Activated CD8-positive, alpha-beta memory T cell treated with anti-CD3 and anti-CD28 coated beads, Interleukin-2, amount 50 U/mL, for 1 hour (primary cell): ENCODE measurements at regions not wholly inside any gene's neighbourhood (a gene's known extent, or its start where the extent isn't known, plus 50 kb on each side); places are given as distances from the start of the nearest gene placed in this dataset.

ENCODE experiments used
- DNase-seq: peaks from one replicate; pipeline ENCODE4 v3.0.0-alpha.2; 2020; ENCODE audit errors: extremely low read depth

DNA sequence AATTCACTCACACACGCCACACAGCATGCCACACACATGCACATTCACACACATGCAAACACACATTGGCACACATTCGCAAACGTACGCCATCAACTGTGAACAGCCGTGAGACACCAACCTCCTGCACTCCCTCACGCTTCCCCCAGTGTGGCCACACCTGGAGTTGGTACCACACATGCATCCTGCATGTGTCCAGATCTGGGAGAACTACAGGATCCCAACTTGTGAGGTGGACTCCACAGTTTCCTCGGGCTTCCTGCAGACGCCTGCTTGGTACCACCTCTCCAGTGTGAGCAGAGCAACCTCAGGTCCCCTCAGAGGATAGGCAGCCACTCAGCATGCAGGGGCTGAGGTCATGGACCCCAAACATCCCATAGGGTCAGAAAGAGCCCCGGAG, 239.0 kb downstream of the EIPR1 start:
- DNase-seq = no peak

DNA sequence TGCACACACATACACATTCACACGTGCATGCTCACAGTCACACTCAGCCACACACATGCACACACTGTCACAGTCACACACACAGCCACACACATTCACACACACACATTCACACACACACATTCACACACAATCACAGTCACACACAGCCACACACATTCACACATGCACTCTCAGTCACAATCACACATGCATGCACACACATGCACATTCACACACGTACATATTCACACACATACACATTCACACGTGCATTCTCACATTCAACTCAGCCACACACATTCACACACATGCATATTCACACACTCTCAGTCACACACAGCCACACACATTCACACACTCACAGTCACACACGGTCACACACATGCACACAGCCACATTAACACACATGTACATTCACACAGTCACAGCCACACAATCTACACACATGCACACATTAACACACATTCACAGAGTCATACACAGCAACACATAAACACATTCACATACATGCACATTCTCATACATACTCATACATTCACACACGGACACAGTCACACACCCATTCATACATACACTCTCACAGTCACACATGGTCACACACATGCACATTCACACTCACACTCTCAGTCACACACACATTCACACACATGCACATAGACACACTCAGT, 239.8 kb downstream of the EIPR1 start:
- DNase-seq = no peak

DNA sequence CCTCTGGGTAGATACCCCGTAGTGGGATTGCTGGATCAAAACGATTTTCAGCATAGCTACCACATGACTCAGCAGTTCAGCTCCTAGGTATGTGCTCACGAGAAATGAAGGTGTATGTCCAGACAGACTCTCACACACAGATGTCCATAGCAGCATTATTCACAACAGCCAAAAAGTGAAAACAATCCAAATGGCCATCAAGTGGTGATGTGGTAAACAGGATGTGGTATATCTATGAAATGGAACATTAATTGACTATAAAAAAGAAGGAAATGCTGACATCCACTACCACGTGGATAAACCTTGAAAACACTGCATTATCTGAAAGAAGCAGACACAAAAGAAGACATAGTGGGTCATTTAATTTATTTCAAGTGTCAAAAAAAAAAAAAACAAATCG, 241.9 kb downstream of the EIPR1 start:
- DNase-seq = no peak

DNA sequence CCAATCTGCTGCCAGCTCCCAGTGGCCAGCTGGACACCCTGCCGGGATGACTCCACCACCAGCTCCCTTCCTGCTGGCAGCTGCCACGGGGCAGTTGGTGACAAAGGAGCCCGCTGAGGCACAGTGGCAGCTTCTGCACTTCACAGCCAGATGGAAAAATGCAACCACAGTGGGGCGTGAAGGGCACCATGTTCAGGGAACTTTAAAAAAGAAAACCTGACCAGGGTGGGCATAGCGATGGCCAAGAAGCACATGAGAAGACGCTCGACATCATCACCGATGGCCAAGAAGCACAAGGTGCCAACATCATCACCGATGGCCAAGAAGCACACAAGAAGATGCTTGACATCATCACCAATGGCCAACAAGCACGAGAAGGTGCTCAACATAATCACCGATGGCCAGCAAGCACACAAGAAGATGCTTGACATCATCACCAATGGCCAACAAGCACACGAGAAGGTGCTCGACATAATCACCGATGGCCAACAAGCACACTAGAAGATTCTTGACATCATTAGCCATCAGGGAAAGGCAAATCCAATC, 243.5 kb downstream of the EIPR1 start:
- DNase-seq = no peak

DNA sequence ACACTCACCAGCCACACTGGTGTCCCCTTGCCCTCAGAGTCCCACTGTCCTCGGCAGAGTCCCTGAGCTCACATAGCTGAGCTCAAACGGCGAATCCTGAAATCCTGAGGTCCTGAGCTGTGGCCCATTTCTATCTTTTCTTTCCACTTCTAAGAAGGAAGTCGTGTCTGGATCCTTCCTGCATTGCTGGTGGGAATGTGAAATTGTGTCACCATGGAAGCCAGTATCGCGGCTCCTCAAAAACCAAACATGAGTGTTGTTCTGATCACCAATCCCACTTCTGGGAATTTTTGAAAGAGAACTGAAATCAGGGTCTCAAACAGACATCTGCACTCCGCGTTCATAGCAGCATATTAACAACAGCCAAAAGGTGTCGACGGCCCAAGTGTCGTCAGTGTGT, 244.7 kb downstream of the EIPR1 start:
- no peak for DNase-seq

DNA sequence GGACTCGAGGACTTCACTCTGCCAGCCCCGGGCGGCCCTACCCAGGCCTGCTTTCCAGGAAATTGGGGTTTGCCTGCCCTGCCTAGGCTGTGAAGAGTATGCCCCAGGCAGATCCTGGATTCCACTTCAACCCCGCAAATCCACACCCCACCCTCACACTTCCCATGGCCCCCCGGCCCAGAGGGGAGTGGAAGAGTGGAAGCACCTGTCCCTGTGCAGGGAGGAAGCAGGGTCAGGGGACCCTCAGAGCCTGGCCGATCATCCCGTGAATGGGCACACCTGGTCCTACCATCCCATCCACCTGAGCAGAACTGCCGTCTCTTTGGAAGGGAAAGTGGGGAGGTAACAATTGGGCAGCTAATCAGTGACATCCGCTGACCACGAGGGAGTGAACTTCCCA, 245.2 kb downstream of the EIPR1 start:
- no peak for DNase-seq

DNA sequence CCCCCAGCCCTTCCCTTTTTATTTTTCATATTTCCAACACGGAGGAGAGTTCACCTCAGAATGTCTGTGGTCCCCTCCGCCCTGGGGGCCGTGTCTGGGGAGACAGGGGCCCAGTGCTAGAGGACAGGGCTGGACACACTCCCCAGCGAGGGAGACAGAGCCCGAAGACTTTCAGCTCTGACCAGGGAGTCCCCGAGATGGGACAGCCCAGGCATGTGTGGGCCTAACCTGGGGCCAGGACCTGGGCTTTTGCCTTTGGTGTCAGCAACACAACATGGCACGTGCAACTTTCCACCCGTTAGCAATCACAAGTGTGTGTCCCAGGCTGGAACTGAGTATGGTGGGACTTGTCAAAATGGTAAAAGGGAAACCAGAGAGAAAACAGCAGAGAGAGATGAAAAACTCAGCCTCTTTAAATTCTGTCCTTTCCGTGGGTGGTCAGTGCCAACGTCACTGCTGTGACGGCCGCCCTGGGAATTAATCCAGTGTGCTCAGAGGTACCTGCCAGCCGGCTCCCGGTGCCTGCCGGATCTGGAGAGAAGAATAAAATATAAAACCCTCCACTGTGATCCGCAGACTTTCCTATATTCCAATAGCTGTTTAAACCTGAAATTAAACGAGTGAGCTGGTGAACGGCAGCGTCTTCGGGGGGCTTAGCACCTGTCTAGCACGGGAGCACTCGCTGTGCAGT, 245.8 kb downstream of the EIPR1 start:
- DNase-seq = no peak

DNA sequence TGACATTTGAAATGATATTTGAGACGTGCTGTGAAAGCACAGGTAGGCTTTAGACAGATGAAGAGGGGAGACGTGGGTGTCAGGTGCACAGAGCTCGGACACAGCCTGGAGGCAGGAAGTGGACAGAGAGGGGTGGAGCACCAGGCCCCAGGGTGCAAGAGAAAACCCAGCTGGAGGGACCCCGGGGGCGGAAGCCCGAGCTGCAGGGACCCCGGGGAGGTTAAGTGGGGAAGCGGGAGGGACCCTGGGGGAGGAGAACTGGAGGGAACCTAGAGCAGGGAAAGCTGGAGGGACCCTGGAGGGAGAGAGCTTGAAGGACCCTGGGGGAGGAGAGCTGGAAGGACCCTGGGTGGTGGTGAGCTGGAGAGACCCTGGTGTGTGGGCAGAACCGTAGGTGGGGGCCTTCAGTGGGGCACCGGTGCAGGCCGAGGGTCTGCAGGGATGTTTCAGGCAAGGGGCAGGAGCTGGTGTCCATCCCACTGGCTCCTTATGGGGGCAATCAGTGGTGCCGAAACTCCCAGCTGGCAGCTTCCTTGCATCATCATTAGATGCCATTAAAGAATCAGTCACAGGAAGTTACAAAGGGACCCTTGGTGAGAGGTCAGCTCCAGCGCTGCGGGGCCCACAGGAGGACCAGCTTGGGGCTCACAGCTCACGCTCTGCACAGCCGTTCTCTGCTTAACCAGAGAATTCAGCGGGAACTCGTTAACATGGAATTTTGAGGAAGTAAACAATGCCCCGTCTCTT, 246.6 kb downstream of the EIPR1 start:
- DNase-seq = no peak

DNA sequence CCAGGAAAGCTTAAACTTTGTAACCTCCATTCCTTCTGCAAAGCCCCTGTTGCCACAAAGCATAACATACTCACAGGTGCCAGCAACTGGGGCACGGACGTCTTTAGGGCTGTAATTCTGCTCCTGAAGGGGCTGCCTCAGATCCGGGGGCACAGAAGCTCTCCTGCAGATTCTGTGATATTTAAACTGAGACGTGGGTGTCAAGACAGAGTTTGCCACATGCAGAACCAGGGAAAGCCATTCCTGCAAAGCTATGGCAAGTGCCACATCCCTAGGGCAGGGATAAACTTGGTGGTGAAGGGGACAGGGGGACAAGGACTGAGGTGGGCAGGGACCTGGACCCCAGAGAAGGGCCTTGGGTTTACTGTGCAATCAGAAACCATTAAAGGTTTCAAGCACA, 247.2 kb downstream of the EIPR1 start:
- no peak for DNase-seq

DNA sequence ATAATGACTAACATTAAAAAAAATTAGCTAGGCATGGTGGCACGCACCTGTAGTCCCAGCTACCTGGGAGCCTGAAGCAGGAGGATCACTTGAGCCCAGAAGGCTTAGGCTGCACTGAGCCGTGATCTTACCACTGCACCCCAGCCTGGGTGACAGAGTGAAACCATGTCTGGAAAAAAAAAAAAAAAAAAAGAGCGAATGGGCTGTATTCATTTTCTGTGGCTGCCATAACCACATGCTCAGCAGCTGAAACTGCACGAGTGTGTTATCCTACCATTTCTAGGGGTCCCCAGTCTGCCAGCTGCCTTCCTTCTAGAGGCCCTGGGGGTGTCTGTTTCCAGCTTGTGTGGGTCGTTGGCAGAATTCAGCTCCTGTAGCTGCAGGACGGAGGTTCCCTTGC, 247.8 kb downstream of the EIPR1 start:
- no peak for DNase-seq

DNA sequence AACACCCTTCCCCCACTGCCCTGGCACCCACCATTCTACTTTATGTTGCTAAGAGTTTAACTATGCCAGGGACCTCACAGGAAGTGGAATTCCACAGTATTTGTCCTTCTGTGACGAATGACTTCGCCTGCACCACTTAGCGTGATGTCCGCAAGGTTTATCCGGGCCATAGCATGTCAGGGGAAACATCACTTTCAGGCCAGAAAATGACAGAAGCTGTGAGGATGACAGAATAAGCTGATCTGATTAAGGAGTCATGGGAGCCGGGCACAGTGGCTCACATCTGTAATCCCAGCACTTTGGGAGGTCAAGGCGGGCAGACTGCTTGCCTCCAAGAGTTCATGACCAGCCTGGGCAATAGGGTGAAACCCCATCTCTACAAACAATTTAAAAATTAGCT, 248.8 kb downstream of the EIPR1 start:
- DNase-seq = no peak

DNA sequence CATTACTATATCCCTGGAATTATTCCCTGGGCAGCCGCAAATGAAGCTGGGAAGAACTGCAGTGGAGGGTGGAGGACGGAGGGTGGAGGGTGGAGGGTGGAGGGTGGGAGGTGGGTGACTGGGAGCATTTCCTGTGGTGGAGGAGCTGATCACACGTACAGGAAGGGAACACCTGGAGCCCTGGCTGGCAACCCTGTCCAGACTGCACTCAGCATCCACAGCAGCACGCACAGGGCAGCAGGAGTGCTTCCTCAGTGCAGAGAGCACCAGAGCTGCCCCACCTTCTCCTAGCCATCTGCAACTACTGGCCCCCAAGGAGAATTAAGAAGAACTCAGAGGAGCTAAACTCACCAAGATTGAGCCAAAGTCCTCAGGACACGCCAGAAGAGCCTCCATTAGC, 249.9 kb downstream of the EIPR1 start:
- DNase-seq = no peak

DNA sequence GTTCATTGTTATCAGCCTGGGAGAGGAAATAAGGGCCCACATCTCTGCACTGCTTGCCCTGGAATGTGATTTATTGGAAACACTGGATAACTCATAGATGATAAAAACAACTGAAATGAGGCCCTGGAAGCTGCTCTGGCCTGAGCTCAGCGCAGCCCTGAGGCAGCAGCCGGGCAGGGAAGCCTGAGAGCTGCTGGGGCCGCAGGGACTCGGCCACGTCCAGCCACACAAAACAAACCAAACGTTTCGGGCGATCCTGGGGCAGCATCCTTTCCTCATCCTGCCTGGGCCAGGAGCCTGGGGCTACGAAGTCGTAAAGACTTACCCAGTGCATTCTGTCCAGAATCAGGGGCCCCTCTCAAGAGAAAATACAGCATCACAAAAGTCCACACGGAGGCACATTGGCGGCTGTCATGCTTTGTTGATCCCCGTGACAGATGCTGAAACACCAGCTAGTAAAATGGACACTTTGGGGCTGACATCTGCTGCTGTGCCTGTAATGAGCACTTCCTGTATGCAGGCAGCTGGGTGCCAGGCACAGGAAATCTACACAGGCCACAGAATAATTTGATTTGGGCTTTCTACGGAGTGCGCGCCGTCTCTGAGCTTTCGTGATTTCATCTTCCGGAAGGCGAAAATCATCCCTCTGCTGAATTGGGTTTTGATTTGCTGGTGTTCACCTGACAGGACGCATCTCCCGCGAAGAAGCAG, 250.6 kb downstream of the EIPR1 start:
- no peak for DNase-seq

DNA sequence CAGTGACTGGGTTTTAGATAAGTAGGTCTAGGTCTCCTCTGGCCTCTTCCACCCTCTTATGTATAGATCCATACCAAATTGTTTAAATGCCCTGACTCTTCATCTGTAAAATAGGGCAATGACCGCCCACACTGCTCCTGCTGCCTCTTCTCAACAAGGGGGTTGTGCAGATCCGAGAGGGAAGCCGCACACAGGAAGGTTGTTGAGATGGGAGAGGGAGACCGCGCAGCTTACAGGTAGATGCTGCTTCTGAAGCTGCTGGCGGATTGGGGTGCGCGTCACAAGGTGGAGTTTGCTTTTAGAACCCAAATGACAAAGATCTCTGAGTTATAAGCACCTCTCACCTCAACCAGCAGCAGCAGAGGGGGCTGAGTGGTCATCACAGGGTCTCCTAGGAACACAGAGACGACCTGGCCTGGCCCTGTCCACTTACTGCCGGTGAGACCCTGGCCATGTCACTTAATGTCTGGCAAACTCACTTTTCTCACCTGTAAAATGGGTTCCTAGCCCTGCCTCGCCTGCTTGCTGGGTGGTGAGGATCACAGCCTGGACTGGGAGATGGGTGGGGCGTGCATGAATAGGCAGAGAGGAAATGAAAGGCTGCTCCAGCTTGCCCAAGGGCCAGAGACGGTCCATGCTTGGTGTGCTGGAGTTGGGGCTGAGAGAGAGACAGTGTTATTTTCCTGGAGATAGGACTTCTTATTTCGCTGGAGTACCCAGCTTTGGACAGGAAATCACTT, 251.3 kb downstream of the EIPR1 start:
- DNase-seq = no peak

DNA sequence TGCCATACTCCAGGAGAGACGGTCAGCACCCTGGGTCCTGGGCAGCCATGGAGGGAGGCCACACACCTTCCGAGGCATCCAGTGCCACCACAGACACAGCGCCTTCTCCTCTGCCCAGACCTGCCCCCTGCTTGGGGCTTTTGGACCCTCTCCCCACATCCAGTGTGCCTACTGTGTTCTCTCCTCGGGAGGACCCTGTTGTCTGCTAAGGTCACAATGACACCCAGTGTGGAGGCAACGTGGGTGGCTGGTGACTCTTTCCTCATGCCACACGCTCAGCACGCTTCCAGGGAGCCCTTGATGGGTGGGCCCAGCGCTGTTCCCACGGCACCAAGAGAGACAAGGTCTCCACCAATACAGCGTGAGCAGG, 251.9 kb downstream of the EIPR1 start:
- no peak for DNase-seq

DNA sequence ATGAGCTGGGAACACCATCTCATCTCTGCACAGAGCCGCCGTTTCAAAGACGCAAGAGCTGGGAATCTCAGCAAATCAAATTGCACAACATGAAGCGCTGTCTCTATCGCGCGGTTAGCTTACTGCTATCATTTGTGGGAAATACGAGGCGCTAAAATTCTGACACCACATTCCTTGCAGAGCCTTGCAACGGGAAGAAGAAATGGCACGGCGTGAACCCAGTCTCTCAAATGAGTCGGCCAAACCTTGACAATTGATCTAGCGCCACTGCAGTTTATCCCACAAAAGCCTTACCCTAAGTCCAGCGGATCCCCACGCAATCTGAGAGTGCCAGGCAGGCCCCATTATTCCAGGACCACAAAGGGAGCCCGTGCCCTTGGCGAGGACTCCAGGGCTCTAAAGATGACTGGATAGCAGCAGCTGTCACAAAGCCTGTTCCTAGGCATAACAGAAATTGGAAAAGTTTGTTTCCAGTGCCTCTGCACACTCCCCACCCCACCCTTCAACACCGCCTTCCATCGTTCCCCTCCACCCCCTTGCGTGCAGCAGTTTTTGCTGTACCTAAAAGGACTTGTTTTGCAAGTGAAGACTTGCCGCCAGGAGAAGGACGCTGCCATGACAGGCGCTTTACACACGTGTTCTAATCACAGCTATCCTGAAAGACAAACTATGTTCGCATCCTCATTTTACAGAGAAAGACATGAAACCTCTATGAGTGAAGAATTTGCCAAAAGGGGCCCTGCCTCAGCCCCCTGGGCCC, 252.4 kb downstream of the EIPR1 start:
- DNase-seq = no peak

DNA sequence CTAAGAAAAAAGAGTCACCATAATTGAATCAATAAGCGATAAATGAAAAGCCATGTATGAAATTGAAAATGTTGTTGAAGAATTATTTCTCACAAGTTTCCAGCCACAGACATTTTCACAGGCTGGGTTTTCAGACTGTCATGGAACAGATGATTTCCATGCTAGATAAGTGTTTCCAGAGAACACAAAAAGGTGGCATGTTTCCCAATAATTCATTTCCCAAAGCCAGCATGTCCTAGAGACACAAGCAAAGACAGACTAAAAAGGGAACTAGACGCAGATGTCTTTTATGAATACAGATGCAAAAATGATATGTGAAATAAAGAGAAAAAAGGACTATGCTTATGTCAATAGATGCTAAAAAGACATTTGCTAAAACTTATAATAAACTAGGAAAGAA, 255.1 kb downstream of the EIPR1 start:
- DNase-seq = no peak

DNA sequence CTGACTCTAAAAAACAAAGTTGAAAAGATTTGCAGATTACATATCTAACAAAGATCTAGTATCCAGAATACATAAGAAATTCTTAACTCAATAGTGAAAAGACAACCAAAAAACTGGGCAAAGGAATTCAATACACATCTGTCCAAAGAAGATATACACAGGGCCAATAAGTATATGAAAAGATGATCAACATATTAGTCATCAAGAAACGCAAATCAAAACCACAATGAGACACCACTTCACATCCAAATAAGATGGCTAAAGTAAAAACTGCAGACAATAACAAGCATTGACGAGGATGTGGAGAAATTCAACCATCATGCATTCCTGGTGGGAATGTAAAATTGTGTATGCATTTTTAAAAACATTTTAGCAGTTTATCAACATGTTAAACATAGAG, 256.0 kb downstream of the EIPR1 start:
- no peak for DNase-seq

DNA sequence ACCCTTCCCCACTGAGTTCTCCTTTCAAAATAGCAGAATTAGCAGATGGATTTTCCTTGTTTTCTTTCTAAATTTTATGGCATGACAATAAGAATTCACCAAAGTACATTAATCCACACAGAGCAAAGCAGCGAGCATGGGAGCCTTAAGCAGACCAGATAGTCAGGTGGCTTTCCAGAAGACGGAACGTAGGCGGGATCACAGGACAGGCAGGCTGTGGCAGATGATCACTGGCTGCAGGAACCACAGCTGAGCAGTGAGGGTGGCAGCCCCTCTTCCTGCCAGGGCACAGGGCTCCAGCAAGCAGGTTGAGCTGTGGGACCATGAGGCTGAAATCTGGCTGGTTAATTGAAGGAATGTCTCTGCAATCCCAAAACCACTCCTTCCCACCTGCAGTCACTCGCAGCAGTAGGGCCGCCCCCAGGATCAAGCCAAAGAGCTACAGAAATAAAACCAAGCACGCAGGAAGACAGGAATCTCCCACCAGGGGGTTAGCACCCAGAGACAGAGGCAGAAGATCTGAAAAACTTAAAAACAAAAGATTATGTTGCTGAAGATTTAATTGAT, 259.9 kb downstream of the EIPR1 start:
- no peak for DNase-seq

DNA sequence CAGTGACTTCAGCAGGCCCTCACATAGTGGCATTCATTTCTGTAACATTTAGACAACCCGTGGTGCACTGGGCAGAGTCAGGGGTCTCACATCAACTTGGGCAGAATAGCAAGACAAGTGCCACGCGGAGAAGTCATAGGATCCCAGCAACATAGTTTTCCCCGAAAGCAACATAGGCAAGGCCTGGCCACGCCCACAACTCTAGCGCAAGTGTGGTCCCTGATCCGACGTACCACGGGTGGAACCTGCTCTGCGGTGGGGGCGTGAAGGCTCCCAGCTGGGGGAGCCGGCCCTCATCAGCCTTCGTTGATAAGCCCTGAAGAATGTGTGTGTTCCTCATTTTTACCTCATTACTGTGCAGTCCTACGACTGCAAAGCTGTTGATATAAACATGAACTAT, 261.2 kb downstream of the EIPR1 start:
- DNase-seq = no peak
